GM21737 (cell line): ENCODE measurements at regions not wholly inside any gene's neighbourhood (a gene's known extent, or its start where the extent isn't known, plus 50 kb on each side); places are given as distances from the start of the nearest gene placed in this dataset.
"Not testable (repeated sequence)": the region's sequence is repeated elsewhere in the genome, so short reads cannot be mapped to it uniquely, and the experiment has no call there.

ENCODE experiments used
- ATAC-seq: cut with Tn5 transposase; IDR thresholded peaks from one replicate; pipeline ENCODE4 v1.9.1; 2021; ENCODE audit warnings: mild to moderate bottlenecking, moderate library complexity; ENCODE audit not compliant: unreplicated experiment

- ATAC-seq = no peak
Measured at GRCh38 chr3:67145738-67146137, 147.6 kb downstream of the KBTBD8 start.

- no peak for ATAC-seq
Measured at GRCh38 chr3:67154429-67154828, 156.3 kb downstream of the KBTBD8 start.

DNA sequence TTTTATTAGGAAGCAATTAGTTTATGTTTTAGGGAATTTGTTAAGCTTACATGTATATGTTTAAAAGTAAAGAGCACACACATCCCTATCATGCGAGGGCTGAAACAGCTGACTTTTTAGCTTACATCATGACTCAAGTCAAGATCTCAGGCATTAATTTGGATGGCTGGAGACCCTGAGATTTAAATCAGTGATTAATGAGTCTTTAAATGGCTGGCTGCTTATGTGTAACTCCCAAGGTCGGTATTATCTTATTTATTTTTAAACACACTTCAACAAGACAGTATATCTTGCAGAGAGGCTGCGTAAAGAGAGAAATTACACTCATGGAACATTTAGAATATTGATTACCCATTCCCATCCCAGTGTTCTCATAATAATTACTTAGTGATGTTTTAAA is 169.4 kb downstream of the KBTBD8 start:
- ATAC-seq = no peak

DNA sequence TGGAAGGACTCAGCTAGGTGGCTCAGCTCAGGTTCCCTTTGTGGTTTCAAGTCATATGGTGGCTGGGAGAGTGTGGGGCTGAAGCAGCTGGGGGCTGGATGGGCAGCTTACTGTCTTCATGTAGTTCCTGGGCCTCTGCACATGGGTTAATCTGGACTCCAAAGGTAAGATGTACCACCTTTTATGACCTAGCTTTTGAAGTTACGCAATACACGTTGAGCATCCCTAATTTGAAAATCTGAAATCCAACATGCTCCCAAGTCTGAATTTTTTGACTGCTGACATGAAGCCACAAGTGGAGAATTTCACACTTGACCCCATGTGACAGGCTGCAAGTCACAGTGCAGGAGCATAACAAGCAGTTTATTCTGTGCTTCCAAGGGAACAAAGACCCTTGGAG is 173.7 kb downstream of the KBTBD8 start:
- no peak for ATAC-seq

GRCh38 chr3:67173130-67173529 is 175.0 kb downstream of the KBTBD8 start:
- ATAC-seq = not testable (repeated sequence)

DNA sequence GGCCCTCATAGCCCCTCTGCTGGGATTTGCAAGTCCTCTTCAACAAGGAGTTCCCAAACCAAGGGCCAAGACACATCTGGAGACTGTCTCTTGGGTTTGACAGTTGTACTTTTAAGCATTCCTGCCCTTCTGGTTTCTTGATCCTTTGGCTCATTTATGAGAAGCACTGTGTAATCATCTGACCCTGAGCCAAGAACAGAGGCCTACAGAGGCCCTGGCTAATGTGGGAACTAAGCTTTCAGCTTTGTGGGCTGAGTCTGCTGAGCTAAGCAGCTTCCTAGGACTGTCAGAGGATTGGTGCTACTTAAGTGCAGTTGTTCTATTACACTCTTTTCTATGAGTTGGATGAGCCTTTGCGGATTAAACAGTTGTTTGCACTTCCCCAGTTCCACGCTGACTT is 178.3 kb downstream of the KBTBD8 start:
- no peak for ATAC-seq

DNA sequence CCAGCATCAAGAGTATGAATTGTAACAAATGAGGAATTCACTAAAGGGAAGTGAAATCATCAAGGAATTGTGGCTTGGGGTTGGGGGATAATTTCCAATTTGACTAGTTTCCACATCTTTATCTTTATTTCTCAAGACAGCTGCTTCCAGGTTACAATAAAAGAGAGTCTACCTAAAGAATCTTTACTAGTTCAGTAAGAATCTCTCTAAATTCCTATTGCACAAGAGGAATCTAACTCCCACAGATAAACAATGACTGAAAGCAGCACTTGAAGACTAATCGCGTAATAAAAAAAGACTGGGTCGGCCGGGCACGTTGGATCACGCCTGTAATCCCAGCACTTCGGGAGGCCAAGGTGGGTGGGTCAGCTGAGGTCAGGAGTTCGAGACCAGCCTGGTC is 194.4 kb downstream of the KBTBD8 start:
- ATAC-seq = no peak

DNA sequence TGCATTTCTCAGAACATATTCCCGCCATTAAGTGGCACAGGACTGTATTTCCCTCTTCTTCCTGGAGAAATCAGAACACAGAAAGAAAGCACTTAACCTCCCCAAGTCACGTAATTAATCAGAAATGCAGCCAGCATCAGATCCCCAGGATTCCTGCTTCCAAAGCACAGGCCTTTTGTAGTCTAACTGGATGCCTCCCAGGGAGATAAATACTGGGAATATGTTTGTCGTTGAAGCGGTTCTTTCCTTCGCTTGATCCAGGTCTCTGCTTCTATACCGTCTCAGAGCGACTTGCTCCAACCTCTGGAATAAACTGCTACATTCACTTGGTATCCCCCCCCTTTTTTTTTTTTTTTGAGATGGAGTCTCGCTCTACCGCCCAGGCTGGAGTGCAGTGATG is 198.6 kb downstream of the KBTBD8 start:
- ATAC-seq = no peak

- ATAC-seq = no peak
Measured at GRCh38 chr3:67198374-67198773, 200.3 kb downstream of the KBTBD8 start.

- no peak for ATAC-seq
Measured at GRCh38 chr3:67200618-67201017, 202.5 kb downstream of the KBTBD8 start.

DNA sequence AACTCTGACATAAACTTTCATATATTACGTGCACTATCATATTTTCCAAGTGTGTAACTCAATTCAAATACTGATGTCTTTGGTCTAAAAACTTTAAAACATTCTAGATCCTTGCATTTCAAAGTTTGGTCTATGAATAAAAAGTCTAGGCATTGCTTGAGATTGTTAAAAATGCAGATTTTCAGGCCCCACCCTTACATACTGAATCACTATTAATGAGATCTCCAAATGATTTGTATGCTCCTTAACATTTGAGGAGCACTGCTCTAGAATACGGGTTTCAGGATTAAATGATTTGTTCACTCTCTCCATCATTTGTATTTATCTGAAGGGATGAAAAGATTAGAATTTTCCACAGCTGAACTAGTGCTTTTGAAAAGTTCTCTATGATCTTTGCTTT is 202.9 kb downstream of the KBTBD8 start:
- ATAC-seq = no peak

DNA sequence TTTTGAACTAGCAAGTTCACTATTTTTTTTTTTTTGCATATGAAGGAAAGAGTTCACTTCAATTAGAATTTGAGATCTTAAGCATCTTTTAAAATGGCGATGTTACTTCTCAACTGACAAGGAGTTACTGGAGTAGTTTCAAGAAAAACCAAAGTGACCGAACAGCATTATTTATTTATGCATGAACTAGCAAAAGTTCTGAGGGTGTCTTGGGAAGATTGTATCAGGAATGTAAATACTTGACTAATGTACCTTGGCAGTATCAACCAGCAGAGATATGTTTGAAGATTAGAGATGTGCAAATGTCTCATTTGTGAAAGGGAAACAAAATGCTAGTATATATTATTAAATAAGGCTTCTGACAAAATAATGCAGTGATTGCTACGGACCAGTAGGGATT is 203.9 kb downstream of the KBTBD8 start:
- ATAC-seq = no peak

GRCh38 chr3:67204951-67205350 is 206.8 kb downstream of the KBTBD8 start:
- no peak for ATAC-seq

- ATAC-seq = no peak
Measured at GRCh38 chr3:67215690-67216089, 217.6 kb downstream of the KBTBD8 start.

DNA sequence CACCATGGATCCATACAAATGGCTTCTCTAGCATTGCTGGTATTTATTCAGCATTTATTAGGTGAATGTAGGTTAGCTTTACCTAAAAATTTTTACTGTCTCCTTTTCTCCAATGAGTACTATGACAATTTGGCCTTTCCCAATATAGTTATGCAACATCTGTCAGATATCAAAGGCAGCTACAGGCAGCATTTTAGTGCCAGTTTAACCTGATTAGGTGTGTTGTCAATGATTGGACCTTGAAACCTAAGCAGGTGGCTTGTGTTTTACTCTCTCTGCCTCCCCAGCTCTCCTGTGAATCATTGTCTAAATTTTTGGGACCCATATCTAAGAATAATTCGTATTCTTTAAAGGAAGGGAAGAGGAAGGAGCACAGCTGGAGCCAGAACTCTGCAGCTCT is 228.9 kb downstream of the KBTBD8 start:
- no peak for ATAC-seq

DNA sequence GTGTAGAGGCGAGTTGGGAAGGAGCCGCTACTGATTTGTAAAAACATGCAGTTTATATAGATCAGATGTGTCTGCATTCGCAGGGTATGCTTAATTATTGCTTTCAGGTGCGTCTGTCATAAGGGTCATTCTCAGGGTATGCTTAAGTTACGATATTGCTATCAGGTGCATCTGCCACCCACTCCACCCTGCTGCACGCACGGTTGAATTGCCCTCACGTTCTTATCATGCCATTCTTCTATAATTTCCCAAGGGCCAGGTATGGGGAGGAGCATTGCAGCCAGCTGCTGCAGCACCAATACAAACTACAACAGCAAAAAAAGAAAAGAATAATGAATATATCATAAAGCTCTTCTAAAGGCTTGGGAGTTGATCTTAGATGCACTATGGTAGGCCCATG is 230.0 kb downstream of the KBTBD8 start:
- no peak for ATAC-seq

- ATAC-seq = no peak
Measured at GRCh38 chr3:67232642-67233041, 234.5 kb downstream of the KBTBD8 start.

GRCh38 chr3:67239353-67239752 is 241.2 kb downstream of the KBTBD8 start:
- ATAC-seq = no peak

- no peak for ATAC-seq
Measured at GRCh38 chr3:67241084-67241483, 243.0 kb downstream of the KBTBD8 start.

GRCh38 chr3:67244130-67244529 is 246.0 kb downstream of the KBTBD8 start:
- no peak for ATAC-seq

GRCh38 chr3:67245545-67245944 is 247.4 kb downstream of the KBTBD8 start:
- ATAC-seq = no peak

- ATAC-seq = no peak
Measured at GRCh38 chr3:67248726-67249125, 250.6 kb downstream of the KBTBD8 start.

GRCh38 chr3:67252906-67253305 is 254.8 kb downstream of the KBTBD8 start:
- not testable (repeated sequence) for ATAC-seq
